Epidermal melanocyte (primary cell): ENCODE measurements at regions not wholly inside any gene's neighbourhood (a gene's known extent, or its start where the extent isn't known, plus 50 kb on each side); places are given as distances from the start of the nearest gene placed in this dataset.

ENCODE experiments used
- DNase-seq: peaks from one replicate; pipeline ENCODE4 v3.0.0; 2011; ENCODE audit warnings: low spot score; ENCODE audit not compliant: insufficient read length

DNA sequence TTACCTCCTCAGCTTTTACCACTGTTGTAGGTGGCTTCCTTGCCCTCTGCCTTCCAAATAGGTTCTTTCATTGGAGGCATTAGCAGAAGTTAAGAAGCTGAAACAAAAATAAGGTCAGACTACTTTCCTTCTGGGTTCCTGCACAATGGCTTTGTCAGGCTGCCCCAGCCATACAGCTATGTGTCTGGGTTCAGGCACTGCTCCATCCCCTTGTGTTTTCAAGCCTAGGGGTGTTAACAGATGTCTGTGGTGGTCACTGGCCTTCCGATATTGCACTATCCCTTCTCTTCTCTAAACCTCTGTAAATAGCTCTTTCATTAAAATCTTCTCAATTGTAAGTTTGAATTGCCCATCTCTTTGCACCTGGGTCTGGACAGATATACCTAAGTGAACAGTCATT is 728.9 kb downstream of the SLC16A7 start:
- no peak for DNase-seq

GRCh38 chr12:60333461-60333860 is 737.6 kb downstream of the SLC16A7 start:
- DNase-seq = no peak

GRCh38 chr12:60335745-60336144 is 739.9 kb downstream of the SLC16A7 start:
- no peak for DNase-seq

- no peak for DNase-seq
Observed at GRCh38 chr12:60337839-60338549, 742.2 kb downstream of the SLC16A7 start.

GRCh38 chr12:60345442-60345841 is 749.6 kb downstream of the SLC16A7 start:
- no peak for DNase-seq

- DNase-seq = no peak
Observed at GRCh38 chr12:60349232-60349978, 753.6 kb downstream of the SLC16A7 start.

- no peak for DNase-seq
Observed at GRCh38 chr12:60387356-60387755, 791.5 kb downstream of the SLC16A7 start.

DNA sequence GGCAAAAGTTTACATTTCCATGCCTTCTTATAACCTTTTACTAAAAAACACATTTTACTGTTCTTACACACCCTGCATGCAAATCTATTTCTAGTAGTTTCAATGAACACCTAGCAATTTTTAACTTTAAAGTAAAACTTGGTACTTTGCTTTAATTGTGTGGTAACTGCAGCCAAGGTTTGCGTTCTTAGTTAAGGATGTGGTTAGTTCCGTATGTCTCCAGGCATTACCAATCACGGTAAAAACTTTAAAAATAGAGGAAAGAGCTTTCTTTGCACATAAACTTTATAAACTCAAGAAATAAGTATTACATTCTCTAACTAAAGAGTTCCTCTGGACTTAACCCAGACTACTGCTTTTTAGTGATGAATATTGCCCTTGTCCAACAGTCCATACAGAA is 795.2 kb downstream of the SLC16A7 start:
- no peak for DNase-seq

DNA sequence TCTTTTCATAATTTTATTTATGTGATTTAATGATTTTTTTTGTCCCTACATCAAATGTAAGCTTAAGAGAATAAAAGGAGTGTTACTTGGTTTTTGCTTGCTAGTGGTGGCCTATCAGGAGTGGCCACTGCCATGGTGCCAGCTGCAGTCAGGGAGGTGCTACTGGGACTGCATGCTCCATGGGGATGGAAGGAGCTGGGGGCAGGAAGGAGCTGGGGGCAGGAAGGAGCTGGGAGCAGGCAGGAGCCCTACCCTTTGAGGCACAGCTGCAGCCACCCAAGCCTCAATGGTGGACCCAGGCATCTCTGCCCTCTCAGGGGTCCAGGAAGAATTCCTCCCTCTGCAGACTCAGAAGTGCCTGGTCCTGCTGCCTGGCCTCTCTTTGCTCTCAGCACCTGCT is 796.0 kb downstream of the SLC16A7 start:
- DNase-seq = no peak

- no peak for DNase-seq
Observed at GRCh38 chr12:60393093-60393492, 797.3 kb downstream of the SLC16A7 start.

DNA sequence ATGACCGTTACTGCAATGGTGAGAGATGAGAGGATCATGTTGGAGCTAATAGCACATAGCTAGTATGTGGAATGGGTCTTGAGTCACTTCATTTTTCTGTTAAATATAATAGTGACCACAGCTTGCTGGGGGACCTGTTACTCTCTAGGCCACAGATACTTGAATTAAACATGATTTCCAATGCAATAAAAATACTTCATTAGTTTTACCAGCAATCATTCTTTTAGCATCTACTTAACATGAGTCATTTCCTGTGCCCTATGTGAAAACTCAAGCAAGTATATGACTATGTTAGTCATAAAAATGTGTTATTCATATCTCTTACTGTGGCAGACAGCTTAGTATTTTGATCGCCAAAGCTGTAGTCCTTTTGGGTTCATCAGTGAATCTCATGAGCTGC is 798.8 kb downstream of the SLC16A7 start:
- no peak for DNase-seq

DNA sequence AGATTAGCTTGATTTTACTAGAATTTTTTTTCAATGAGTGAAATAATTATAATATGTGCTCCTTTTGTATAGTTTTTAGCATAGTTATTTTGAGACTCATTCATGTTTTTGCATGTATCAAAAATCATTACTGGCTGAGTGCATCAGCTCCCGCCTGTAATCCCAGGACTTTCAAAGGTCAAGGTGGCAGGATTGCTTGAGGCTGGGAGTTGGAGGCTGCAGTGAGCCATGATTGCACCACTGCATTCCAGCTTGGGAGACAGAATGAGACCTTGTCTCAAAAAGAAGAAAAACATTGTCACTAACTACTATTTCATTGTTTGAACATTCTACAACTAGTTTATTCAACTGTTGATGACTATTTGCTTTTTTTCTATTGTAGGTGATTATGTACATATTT is 802.7 kb downstream of the SLC16A7 start:
- no peak for DNase-seq

- no peak for DNase-seq
Observed at GRCh38 chr12:60399064-60399463, 803.2 kb downstream of the SLC16A7 start.

DNA sequence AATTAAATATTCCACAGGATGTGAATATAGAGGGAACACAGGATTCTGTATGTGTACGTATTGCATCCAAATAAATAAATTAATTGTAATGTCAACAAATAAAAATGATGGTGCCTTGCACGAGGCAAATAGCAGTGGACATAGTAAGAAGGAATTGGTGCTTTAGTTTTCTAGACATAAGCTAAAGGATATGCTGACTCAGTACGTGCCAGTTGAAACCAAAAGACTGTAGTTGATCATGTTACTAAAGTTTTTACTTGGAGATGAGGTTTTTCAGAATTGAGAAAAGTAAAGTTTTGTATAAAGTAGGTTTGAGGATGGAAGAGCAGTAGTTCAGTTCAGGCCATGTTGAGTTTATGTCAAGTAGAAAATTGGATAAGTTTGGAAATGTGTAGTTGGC is 807.2 kb downstream of the SLC16A7 start:
- no peak for DNase-seq

- DNase-seq = no peak
Observed at GRCh38 chr12:60415351-60415750, 819.5 kb downstream of the SLC16A7 start.

DNA sequence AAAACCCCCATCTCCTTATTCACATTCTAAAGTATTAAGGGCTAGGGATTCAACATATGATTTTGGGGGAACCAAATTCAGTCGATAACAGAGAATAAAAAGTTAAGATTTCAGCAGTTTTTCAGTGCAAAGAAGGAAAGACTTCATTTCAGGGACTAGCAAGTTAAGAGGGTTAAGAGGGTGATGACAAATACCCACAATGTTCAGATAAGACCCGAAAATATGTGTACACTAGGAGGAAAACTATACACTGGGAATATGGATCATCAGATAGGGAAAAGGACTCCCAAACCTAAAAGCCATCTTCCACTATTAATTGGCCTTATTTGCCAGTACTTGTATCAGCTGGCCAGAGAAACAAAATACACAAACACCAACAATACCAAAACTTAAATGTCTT is 824.2 kb downstream of the SLC16A7 start:
- no peak for DNase-seq

DNA sequence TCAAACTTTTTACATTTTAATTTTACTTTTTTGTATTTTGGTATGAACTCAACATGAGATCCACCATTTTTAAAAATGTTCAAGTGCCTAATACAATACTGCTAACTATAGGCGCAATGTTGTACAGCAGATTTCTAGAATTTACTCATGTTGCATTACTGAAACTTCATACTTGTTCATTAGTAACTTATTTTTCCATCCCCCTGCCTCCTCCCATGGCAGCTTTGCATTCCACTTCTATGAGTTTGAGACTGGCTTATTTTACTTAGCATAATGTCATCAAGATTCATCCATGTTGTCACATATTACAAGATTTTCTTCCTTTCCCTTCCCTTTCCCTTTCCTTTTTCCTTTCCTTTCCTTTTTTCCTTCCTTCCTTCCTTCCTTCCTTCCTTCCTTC is 825.9 kb downstream of the SLC16A7 start:
- no peak for DNase-seq

GRCh38 chr12:60437297-60437696 is 841.5 kb downstream of the SLC16A7 start:
- no peak for DNase-seq

DNA sequence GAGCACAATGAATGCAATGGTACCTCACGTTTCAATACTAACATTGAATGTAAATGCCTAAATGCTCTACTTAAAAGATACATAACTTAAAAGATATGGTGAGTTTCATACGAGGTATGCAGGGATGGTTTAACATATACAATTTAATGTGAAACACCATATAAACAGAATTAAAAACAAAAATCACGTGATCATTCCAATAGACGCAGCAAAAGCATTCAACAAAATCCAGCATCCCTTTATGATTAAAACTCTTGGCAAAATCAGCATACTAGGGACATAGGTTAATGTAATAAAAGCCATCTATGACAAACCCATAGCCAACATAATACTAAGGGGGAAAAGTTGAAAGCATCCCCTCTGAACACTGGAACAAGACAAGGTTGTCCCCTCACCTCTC is 845.7 kb downstream of the SLC16A7 start:
- DNase-seq = no peak

GRCh38 chr12:60451457-60451856 is 855.6 kb downstream of the SLC16A7 start:
- DNase-seq = no peak

DNA sequence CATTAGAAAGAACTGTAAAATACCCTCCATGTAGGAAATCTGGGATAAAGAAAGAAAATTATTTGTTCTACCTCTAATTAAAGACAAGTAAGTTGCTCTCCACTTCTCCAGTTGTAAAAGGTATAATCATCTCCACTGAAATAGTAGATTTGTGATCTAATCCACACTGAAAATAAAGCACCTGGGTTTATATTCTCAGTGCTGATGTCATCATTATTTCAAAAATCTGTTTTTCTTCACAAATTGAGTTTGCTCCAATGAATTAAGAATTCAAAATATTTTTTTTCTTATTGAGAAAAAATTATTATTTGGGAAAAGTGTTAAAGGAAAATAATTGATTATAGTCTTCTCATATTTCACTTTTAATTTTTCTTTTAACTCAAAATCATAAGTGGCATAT is 869.2 kb downstream of the SLC16A7 start:
- DNase-seq = no peak

DNA sequence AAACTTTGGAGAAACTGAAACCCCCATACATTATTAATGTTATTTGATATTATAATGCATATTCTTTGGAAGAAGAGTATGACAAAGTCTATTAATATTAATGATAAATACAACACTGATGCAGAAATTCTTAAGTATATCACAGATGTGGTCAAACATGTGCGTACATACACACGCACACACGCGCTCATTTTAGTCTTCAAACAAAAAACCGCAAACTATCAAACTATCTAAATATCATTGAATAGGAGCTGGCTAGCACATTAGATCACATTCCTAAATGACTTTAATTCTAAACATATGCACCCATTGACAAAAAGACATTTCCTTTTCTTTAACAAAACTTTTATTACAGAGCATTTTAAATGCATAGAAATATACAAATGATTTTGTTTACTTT is 872.7 kb downstream of the SLC16A7 start:
- no peak for DNase-seq

DNA sequence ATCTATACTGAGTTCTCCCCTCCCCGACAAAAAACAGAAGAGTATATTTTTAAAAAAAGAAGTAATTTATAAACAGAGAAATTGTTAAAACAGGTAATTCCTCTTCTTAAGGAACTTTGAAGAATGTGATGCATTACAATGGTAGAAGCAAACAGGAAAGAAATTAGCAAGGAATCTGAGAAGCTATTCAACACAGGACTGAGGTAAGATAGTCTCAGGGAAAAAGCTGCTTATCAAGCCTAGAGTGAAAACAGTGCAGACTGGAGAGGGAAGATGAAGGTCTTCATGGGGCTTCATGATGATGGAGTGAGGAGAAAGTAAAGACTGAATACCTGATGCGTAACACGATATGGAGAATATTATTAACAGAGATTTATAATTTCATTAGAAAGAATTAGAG is 880.0 kb downstream of the SLC16A7 start:
- no peak for DNase-seq
